ENCODE measurements at regions not wholly inside any gene's neighbourhood (a gene's known extent, or its start where the extent isn't known, plus 50 kb on each side); places are given as distances from the start of the nearest gene placed in this dataset.
A peak's percentile ranks its signal among the peaks of the same experiment; 100 is the strongest.
"Not testable (repeated sequence)": the region's sequence is repeated elsewhere in the genome, so short reads cannot be mapped to it uniquely, and the experiment has no call there.

GRCh38 chr18:58805467-58806187 is 59.0 kb upstream of the ZNF532 start:
- DNase-seq (ENCODE audit: low spot score), result peak; percentile 61

GRCh38 chr18:58806826-58807714 is 57.6 kb upstream of the ZNF532 start:
- DNase-seq (ENCODE audit: low spot score), result no peak

GRCh38 chr18:58807766-58808165 is 56.9 kb upstream of the ZNF532 start:
- no peak for DNase-seq (ENCODE audit: low spot score)

DNA sequence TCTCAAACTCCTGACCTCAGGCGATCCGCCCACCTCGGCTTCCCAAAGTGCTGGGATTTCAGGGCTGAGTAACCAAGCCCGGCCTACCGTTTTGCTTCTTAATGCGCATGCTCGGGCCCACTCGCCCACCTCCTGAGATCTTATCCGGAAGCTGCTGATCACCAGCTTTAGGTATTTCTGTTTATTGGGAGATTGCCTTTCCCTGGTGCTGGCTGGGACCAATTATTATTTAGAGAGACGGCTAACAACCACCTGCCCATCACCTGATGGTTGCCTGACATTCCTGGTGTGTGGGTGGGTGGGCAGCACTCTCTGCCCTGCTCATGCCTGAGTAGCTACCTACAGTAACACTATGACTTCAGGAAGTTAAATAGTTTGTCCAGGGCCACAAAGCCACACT is 56.3 kb upstream of the ZNF532 start:
- DNase-seq (ENCODE audit: low spot score), result no peak

GRCh38 chr18:58811859-58812258 is 52.8 kb upstream of the ZNF532 start:
- DNase-seq (ENCODE audit: low spot score), result not testable (repeated sequence)

GRCh38 chr18:58813105-58813504 is 51.6 kb upstream of the ZNF532 start:
- no peak for DNase-seq (ENCODE audit: low spot score)

- no peak for DNase-seq (ENCODE audit: low spot score)
Observed at GRCh38 chr18:58813561-58814225, 51.0 kb upstream of the ZNF532 start.

DNA sequence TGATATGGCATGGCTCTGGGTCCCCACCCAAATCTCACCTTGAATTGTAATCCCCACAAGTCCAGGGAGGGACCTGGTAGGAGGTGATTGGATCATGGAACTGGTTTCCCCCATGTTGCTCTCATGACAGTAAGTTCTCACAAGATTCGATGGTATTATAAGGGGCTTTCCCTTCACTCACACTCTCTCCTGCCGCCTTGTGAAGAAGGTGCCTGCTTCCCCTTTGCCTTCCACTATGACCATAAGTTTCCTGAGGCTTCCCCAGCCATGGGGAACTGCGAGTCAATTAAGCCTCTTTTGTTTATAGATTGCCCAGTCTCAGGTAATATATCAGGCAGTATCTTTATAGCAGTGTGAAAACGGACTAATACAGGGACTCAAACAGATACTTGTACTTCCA is 50.4 kb upstream of the ZNF532 start:
- no peak for DNase-seq (ENCODE audit: low spot score)

All from ecto neural progenitor cell (in vitro differentiated cells).